Stimulated activated CD8-positive, alpha-beta memory T cell treated with anti-CD3 and anti-CD28 coated beads, Interleukin-15, amount 100 ng/mL, for 4 hours (primary cell): ENCODE measurements at regions not wholly inside any gene's neighbourhood (a gene's known extent, or its start where the extent isn't known, plus 50 kb on each side); places are given as distances from the start of the nearest gene placed in this dataset.

Experiments used
- DNase-seq, 2 donors: peaks; one replicate each; pipeline ENCODE4 v3.0.0-alpha.2; 2020; ENCODE audit warnings: low read depth in 2 of 2

DNA sequence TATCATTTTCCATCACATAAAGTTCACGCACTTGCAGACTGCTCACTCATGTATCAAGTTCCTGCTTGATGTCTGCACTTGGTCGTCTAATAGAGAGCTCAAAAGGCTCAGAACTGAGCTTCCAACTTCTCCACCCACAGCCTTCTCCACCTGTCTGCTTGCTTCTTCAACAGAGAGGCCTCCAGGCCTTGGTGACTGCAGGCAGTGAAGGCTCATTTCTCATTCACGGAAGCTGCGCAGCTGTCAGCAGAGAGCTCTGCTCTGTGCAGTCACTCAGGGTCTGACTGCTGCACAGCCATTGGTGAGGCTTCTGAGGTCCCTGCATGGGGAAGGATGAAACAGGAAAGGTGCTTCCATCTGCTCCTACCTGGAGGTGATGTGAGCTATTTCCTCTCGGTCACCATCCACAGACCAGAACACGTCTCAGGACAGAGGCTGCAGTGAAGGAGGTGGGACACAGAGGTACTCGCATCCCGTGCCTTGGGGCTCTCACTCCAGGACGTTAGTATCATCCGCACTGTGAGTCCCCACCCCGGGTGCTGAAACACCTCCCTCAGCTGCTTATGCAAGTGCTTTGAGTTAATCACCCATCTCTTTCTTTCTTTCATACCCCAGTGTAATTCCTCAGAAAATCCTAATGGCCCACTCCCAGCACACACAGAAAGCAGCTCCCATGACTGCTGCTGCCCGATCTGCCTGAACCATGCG is 126.2 kb downstream of the TMEM18 start:
- no peak for DNase-seq

DNA sequence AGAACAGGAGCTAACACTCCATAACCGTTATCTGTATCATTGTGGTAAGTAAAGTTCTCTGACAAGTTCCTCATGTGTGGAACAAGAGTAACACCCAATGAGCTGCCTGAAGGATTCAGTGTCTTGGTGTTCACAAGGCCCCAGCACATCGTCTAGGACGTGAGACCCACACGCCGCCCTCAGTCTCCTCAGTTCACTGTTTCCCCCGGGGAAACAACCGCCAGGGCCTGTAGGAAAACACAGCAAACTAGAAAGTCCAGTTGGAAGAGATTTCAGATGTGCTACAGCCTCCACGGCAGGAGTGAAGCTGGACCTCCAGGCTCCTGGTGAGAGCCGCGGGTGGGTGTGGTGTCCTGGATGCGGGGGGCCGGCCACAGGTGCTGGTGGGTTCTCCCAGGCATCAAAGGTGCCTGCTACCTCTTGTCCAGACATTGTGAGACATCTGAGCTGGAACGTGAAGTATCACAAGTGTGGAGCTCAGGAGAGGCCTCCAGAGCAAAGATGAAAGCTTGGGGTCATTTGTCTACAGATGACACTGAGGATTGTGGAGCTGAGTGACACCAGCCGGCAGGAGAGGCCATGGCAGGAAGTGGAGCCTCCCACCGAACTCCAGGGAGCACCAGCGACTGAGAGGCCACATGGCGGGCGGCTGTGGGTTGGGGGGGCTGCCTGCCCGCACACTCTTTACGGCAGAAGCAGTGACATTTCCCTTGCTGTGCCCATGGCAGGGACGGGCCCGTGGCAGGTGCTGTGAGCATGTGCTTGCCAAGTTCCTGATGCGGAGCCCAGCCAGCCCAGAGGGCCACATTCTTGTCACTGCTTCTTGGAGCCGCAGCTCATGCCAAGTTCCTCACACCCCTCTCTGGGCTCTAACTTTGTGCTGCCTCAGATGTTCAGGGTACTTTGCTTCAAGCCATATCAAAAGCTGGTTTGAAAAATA is 131.2 kb downstream of the TMEM18 start:
- no peak for DNase-seq

DNA sequence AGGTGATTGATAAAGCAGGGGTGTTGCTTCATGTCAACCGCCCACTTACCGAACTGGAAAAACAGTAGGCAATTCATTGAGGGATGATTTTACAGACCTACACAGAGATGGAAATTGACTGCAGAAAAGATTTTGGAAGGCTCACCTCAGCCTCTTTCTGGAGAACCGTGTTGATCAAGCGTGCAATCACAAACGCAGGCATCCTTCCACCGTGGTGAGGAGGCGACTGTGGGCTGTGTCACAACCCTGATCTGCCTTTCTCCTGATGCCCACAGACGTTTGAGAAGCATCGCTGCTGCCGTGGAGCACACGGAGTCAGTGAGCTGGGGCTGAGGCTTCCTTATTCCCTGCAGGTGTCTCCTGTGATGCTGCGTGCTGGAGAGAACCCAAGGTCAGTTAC is 132.0 kb downstream of the TMEM18 start:
- DNase-seq: no peak

DNA sequence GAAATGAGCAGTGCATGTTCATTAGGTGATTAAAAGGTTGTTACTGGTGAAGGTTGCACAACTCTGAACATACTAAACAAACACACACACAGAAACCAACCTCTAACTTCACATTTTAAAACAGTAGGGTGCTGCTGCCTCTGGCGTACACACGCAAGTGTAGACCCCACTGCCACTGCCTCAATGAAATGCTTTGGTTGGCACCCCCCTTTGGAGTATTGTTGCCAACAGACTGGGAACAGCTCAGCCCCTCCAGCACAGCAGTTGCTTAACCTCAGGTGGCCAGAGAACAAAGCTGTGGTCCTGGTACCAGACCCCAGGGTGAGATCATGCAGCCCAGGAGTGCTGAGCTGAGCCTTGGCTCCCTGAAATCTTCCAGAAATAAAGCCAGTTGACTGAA is 138.6 kb downstream of the TMEM18 start:
- no peak for DNase-seq

DNA sequence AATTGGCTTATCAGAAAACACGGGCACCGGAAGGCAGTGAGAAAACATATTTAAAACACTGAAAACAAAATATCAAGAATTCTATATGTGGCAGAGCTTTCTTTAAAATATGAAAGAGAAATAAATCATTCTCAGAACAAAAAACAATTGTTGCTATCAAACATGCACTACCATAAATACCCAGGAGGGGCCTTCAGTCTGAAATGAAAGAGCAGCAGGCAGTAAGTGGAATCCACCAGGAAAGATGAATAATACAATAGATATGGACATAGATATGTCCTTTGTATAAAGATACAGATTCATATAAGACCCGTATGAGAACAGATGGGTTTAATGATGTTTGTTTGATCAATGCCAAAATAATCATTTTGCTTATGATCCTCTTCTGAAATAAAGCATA is 142.0 kb downstream of the TMEM18 start:
- DNase-seq: no peak

DNA sequence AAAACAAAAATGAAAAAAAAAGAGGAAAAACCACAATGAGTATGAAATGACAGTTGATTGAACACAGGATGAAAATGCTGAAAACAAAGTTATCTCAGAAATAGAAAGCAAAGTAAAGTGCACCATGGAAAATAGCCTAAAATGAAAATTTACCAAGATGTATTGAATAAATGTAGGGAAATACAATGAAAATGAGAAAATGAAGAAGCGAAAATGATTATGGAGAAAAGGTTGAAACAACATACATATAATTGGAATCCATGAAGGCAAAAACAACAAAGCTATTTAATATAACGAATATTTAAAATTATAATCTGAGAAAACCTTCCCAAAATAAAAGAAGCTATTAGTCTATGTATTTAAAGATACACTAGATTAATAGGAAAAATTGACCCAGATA is 147.4 kb downstream of the TMEM18 start:
- DNase-seq: no peak

DNA sequence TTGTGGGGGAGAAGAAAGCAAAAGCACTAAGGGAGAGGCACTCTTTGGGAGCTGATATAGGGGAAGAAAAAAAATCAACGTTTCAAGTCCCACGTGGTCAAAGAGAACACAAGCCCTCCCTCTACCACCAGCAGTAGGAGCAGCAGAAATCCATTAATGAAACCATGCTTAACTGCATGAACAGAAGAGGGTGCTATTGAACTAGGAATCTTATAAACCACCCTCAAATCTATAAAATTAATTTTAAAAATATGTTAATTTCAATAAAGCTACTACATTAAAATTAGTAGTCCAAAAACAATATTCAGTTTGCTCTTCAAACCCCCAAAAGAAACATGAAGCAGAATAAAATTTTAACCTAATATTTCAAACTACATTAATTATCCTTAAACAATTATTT is 147.8 kb downstream of the TMEM18 start:
- no peak for DNase-seq

DNA sequence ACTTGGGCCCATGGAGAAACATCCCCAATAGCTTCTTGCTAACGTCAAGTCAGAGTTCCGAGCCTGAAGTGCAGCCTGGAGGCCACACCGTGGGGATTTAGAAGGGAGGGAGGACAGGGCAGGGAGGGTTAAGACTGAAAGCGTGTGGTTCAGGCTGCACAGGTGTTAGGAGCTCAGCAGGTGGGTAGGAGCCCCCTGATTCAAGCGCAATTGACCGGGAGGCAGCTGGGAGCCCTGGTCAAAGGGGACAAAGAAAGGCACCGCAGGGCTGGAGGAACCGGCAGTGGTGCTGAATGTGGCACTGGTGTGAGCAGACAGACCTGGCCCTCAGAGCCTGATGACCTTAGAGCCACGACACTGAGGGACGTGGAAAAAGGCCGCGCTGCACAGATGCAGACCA is 149.6 kb downstream of the TMEM18 start:
- no peak for DNase-seq

DNA sequence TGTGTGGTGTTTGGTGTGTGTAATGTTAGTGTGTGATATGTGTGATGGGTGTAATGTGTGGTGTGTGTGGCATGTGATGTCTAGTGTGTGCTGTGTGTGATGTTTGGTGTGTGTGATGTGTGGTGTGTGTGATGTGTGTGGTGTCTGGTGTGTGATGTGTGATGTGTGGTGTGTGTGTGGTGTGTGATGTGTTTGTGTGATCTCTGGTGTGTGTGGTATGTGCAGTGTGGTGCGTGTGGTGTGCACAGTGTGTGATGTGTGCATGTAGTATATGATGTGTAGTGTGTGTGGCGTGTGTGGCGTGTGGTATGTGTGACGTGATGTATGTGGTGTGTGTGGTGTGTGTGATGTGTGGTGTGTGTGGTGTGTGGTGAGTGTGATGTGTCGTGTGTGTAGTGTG is 150.3 kb downstream of the TMEM18 start:
- DNase-seq: no peak

DNA sequence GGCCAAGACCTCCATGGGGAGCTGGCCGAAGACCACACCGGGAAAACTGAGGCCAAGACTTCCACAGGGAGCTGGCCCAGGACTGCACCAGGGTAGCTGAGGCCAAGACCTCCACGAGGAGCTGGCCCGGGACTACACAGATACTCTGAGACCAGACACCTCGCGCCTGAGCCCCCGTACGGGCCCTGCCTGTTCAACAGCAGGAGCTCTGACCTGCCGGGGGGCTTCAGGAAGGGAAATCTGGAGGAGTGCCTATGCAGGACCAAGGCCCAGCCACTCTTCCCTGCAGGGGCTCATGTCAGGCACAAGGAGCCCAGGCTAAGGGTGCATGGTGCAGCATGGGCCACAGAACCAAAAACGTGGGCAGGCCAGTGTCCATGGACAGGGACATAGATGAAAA is 151.6 kb downstream of the TMEM18 start:
- DNase-seq: no peak

DNA sequence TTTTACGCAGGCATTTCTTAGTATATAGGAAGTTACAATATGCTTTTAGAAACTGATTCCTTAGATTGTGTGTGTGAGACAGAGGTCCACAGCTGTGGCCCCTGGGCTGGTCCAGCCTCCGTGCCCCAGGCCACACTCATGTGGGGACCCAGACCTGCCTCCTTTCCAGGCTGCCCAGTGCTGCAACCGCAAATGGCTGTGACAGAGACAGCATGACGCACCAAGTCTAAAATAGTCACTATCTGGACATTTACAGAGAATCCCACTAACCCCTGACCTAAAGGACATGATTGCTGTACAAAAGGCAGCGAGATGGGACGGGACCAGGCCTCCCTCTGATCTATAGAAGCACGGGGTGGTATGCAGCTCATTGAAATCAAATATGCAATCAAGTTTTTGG is 152.2 kb downstream of the TMEM18 start:
- DNase-seq: no peak

DNA sequence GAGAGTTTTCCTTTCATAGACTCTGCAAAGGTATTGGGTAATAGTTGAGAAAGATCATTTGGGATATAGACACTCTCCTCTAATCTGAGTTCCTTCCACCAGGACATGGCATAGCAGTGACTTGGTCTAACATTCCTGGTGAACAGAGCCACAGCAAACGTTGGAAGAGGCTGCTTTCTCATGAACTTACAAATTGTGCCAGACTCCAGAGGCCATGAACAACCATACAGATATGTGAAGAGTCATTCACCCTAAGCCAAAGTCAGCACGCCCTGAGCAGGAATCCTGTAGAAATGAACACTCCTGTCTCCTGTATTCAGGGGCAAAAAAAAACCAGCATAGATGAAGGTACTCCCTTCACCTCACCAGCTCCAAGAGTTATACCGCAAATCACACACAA is 152.8 kb downstream of the TMEM18 start:
- DNase-seq: no peak

DNA sequence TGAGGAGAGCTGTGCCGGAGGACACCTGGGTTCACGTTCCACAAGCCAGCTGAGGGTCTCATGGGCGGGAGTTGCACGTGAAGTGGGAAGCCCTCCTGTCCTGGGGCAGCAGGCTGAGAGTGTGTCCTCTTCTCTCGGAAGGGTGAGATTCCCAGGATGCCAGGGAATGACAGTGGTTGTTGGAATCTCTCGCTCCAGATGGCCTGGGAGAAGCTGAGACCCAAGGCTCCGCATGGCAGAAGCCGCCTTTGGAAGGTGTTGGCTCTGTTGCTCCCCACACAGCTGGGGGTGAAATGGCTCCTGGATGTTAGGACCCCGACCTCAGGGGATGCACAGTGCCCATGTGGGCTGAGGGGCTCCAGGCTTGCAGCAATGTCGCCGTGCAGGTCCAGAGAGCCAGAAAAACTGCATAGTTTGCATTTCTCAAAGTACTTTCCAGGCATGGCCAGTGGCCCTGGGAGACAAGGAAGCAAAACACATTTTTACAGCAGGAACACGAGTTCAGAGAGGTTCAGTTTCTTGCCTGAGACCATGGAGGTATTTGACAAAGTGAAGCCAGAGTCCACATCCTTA is 153.4 kb downstream of the TMEM18 start:
- no peak for DNase-seq

DNA sequence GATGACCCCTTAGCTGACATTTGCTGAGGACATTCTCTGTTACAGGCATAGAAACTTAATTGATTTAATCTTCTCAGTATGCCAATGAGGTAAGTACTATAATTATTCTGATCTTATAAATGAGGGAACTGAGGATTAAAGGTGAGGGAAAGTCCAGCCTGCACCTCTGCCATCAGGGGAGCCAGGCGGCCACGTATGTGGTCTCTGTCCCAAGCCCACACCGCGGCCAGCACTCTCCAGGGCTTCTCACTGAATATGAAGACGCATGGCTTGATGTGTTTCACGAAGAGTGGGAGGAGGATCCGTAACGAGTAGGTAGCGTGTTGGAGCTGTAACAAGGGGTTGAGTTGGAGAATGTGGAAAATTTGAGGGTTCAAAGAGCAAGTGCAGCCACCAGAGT is 154.4 kb downstream of the TMEM18 start:
- DNase-seq: no peak

DNA sequence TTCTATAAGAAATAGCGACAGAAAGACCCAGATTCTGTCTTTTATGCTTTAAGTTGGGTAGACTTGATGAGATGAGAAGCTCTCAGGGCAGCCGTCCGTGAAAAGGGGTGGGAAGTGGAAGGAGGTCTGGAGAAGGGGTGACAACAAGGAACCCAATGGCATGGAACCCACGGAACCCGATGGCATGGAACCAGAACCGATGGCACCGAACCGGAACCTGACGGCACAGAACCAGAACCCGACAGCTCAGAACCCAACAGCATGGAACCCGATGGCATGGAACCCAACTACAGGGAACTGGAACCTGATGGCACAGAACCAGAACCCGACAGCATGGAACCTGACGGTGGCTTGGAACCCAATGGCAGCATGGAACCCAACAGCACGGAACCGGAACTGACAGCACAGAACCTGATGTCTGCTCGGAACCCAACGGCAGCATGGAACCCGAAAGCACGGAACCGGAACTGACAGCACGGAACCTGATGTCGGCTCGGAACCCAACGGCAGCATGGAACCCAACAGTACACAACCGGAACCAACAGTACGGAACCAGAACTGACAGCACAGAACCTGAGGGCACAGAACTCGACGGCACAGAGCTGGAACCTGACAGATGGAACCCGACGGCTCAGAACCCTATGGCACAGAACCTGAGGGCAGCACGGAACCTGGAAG is 155.2 kb downstream of the TMEM18 start:
- DNase-seq: no peak

DNA sequence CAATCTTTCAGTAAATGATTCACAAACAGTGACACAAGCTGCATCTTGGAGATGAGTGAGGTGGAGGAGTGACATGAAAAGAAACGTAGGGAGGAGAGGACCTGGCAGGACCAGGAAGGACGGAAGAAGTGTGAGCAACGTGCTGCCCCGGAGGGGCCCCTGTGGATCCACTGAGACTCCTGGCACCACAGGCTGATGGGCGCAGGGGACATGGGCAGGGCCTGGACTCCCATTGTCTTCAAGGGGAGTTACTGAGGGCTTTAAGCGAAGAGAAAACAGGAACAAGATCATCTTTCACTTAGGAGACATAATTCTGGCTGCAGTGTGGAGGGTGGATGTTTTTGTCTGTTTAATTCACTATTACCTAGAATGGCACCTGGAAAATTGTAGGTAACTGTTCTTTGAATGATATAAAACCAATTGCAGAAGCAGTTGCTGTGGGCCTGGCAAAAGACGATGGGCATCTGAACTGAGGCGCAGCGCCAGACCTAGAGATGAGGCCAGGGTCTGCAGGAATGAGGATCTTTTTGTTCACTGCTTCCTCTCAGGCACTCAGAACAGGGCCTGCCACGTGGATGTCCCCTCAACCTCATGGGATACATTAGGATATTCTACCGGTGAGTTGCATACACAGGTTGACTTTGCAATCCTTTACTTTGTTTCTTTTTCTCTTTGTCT is 156.4 kb downstream of the TMEM18 start:
- no peak for DNase-seq

DNA sequence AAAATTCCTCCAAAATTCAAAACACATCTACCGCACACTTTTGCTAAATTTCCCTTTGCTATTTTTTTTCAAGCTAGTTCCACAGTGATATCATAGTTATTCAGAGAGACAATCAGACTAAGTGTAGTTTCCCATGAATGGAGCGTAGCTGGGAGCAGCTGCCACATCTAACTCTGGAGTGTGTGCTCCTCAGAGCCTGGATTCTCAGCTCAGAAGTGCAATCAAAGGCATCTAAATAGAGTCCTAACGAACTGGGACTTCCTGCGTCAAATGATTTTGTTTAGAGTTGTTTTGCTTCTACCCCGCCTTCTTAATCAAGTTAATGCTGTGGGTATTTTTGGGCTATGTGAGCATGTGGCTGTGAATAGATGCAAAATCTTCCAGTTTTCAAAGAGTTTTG is 160.3 kb downstream of the TMEM18 start:
- no peak for DNase-seq

DNA sequence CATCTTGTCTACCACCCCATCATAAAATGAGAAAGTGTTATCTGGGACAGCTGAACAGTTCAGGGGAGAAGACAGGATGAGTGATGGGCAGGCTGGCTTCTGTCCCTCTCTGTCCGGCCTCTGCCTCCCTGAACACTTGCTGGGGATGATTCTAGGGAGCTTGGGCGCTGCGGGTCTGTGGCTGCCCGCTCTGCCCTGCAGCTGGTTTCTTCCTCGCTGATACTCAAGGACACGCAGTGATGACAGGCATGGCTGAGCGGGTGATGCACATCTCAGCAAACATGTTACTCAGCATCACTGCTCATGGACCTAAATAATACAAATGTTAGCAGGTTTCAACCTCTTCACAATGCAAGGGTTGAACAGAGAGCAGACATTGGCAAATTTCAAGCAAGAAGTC is 161.1 kb downstream of the TMEM18 start:
- no peak for DNase-seq

DNA sequence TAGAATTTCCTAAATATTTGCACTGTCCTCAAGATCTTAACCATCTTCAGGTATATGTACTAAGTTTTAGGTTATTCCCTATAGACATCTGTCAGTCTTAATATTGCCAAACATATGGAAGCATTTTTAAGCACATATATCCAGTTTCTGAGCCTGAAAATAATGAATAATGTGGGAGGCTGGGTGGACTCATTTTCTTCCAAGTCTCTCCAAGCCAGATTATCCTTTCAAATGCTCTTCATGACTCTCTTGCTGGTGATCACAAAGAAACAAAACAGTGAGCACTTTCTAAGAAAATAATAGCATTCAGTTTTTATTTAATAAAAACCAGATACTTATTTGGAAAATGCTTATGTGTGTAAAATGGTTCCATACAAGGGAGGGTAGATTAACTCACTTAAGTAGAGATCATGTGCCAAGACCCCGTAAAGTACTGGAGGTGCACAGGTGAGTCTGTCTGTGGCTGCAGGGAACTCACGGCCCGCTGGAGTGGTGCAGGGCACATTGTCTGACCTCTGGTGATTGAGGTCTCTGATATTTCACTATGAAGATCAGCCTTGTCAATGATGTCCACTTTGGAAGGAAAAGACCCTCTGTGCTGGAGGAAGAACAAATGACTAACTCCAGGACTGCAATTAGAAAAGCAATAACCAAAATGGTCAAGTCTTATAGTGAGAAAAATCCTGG is 161.6 kb downstream of the TMEM18 start:
- no peak for DNase-seq

DNA sequence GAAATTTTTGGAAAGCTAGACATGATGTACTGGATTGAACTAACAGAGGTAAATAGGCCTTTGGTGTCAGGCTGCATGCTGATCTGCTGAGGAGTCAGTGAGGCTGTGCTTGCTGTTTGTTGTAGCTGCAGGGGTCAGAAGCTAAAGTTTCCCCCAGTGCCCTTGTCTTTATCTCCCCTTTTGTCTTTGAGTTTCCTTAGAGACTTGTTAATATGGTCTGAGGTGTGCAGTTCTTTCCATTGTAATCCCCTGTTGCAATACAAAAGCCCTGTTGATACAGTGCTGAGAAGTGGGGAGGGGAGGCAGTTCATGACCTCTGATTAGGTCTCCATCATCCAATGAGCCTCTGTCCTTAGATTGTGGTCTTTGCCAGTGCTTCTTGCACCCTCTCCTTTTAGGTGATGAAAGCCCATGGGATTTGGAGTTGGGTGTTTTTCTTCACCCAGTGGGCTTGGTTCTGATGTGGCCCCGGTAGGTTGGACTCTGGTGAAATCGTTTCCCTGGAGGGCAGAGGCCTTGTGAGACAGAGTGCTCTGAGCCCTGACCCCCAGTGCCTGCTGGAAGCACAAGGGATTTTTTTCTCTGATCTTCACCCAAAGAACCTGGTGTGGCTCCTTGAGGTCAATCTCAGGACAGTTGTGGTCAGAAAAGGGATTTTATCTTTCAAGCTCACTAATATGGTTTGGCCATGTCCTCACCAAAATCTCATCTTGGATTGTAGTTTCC is 163.1 kb downstream of the TMEM18 start:
- DNase-seq: no peak

DNA sequence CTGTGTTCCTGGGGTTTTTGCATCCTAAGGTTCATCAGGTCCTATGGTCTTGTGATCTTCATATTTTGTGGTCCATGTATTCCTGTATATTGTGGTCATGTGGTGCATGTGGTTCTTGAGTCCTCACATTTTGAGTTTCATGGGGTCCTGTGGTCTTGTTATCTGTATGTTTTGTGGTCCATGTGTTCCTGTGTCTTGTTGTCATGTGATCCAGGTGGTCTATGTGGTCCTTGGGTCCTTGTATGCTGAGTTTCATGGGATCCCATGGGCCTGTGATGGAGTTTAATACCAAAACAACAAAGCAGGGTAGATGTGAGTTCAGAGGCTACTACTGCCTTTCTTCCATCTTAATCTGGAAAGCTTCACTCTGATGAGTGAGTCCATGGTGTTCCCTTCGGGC is 166.4 kb downstream of the TMEM18 start:
- DNase-seq: no peak
